Prostate gland (tissue), 2 donors: ENCODE measurements at regions not wholly inside any gene's neighbourhood (a gene's known extent, or its start where the extent isn't known, plus 50 kb on each side); places are given as distances from the start of the nearest gene placed in this dataset.

Experiments
- CTCF ChIP-seq, 4 experiments: fragments of 200-600 bp in 2 of 4; fragments of 450-650 bp in 2 of 4; sonication (generic) in 2 of 4; IDR thresholded peaks; 1 replicate in 3 of 4; 2 replicates in 1 of 4; pipeline ENCODE4 v1.5.1; 2016 to 2019; ENCODE audit warnings: antibody characterized with exemption in 4 of 4, mild to moderate bottlenecking in 2 of 4, moderate library complexity in 2 of 4
- POLR2A ChIP-seq: fragments of 450-650 bp; IDR thresholded peaks from one replicate; pipeline ENCODE4 v1.6.1; 2016; ENCODE audit warnings: antibody characterized with exemption, mild to moderate bottlenecking
- POLR2AphosphoS5 ChIP-seq: sonication (generic); formaldehyde crosslinking; IDR thresholded peaks from one replicate; pipeline ENCODE4 v1.6.1; 2017; ENCODE audit warnings: antibody characterized with exemption

- TF ChIP-seq CTCF (IDR thresholded peaks at IDR 0.05): no peak
- no peak for TF ChIP-seq POLR2A
- no peak for TF ChIP-seq POLR2AphosphoS5
Observed at GRCh38 chr14:34251662-34252061, 210.4 kb downstream of the SPTSSA start.
